BE2C (cell line): ENCODE measurements at regions not wholly inside any gene's neighbourhood (a gene's known extent, or its start where the extent isn't known, plus 50 kb on each side); places are given as distances from the start of the nearest gene placed in this dataset.

Source experiments
- DNase-seq: peaks from one replicate; pipeline ENCODE4 v3.0.0-alpha.2; 2020
- H3K27me3 ChIP-seq: fragments of 250-450 bp; sonication (Bioruptor Pico); 2 replicates; pipeline ENCODE4 v1.5.1; 2020; ENCODE audit warnings: mild to moderate bottlenecking
- H3K36me3 ChIP-seq: fragments of 250-450 bp; sonication (Bioruptor Pico); 2 replicates; pipeline ENCODE4 v1.5.1; 2020; ENCODE audit warnings: mild to moderate bottlenecking
- H3K4me1 ChIP-seq: fragments of 250-450 bp; sonication (Bioruptor Pico); 2 replicates; pipeline ENCODE4 v1.5.1; 2020
- H3K4me3 ChIP-seq: 2 replicates; pipeline ENCODE4 v1.5.1; 2011; ENCODE audit warnings: low read depth, low read length
- H3K9me3 ChIP-seq: fragments of 250-450 bp; sonication (Bioruptor Pico); 2 replicates; pipeline ENCODE4 v1.5.1; 2020
- CTCF ChIP-seq: IDR thresholded peaks from 2 replicates; pipeline ENCODE4 v1.5.1; 2012; ENCODE audit warnings: mild to moderate bottlenecking, low read depth, low read length

- H3K27me3 ChIP-seq = no peaks in the 10 kb centered on the region
- H3K4me3 ChIP-seq = no peak overlapping the region
- H3K36me3 ChIP-seq = no peaks in the 10 kb centered on the region
- no peak for TF ChIP-seq CTCF
- DNase-seq = no peak
- no peaks in the 10 kb centered on the region for H3K9me3 ChIP-seq
- H3K4me1 ChIP-seq = no peaks in the 10 kb centered on the region
Observed at GRCh38 chr1:83114136-83114834, 884.6 kb downstream of the TTLL7 start.

- no peaks in the 10 kb centered on the region for H3K4me1 ChIP-seq
- TF ChIP-seq CTCF = no peak
- H3K9me3 ChIP-seq = no peaks in the 10 kb centered on the region
- H3K27me3 ChIP-seq = no peaks in the 10 kb centered on the region
- no peak for DNase-seq
- H3K4me3 ChIP-seq = no peak overlapping the region
- H3K36me3 ChIP-seq = no peaks in the 10 kb centered on the region
Observed at GRCh38 chr1:83113652-83114051, 885.3 kb downstream of the TTLL7 start.

GRCh38 chr1:83112248-83112885, 886.6 kb downstream of the TTLL7 start:
- Histone ChIP-seq H3K4me1 (no peaks in the 10 kb centered on the region), H3K36me3 (no peaks in the 10 kb centered on the region), H3K27me3 (no peaks in the 10 kb centered on the region), H3K9me3 (no peaks in the 10 kb centered on the region), H3K4me3 (no peak overlapping the region)
- TF ChIP-seq CTCF = no peak
- no peak for DNase-seq

- no peak overlapping the region for H3K4me3 ChIP-seq
- no peaks in the 10 kb centered on the region for H3K27me3 ChIP-seq
- TF ChIP-seq CTCF = no peak
- no peaks in the 10 kb centered on the region for H3K9me3 ChIP-seq
- no peak for DNase-seq
- H3K36me3 ChIP-seq = no peaks in the 10 kb centered on the region
- no peaks in the 10 kb centered on the region for H3K4me1 ChIP-seq
Observed at GRCh38 chr1:83110156-83110555, 888.8 kb downstream of the TTLL7 start.

GRCh38 chr1:83109692-83110091, 889.2 kb downstream of the TTLL7 start:
- TF ChIP-seq CTCF = no peak
- DNase-seq = no peak

GRCh38 chr1:83104558-83104957, 894.4 kb downstream of the TTLL7 start:
- TF ChIP-seq CTCF = no peak
- no peaks in the 10 kb centered on the region for H3K9me3 ChIP-seq
- no peak for DNase-seq

More at GRCh38 chr1:83109692-83110091, 889.2 kb downstream of the TTLL7 start:
- Histone ChIP-seq H3K36me3 (no peaks in the 10 kb centered on the region), H3K4me3 (no peak overlapping the region), H3K9me3 (no peaks in the 10 kb centered on the region), H3K4me1 (no peaks in the 10 kb centered on the region), H3K27me3 (no peaks in the 10 kb centered on the region)

More at GRCh38 chr1:83104558-83104957, 894.4 kb downstream of the TTLL7 start:
- Histone ChIP-seq H3K4me3 (no peak overlapping the region), H3K36me3 (no peaks in the 10 kb centered on the region), H3K4me1 (no peaks in the 10 kb centered on the region), H3K27me3 (no peaks in the 10 kb centered on the region)
